Calu3 (cell line): ENCODE measurements at regions not wholly inside any gene's neighbourhood (a gene's known extent, or its start where the extent isn't known, plus 50 kb on each side); places are given as distances from the start of the nearest gene placed in this dataset.

Source experiments
- BruUV-seq: library from RNA; stranded (reverse); fragments of 400-500 nt; replicated peaks from 2 replicates; lab custom pipeline; 2021; lab: Mats Ljungman, UMichigan
- CTCF ChIA-PET: fragments of 300-600 bp; sonication (Branson Sonifier 250); formaldehyde crosslinking; loops from one replicate; lab custom pipeline; 2022; ENCODE audit warnings: antibody characterized with exemption; lab: Charles Lee
- DNase-seq: peaks from one replicate; pipeline ENCODE4 v3.0.0; 2022
- H3K27ac Mint-ChIP-seq: one replicate; pipeline ENCODE4 v1.8.0; 2022; ENCODE audit warnings: mixed read lengths; ENCODE audit not compliant: unreplicated experiment
- H3K27me3 Mint-ChIP-seq: one replicate; pipeline ENCODE4 v1.8.0; 2022; ENCODE audit warnings: mixed read lengths; ENCODE audit not compliant: unreplicated experiment
- H3K36me3 Mint-ChIP-seq: one replicate; pipeline ENCODE4 v1.8.0; 2022; ENCODE audit warnings: mild to moderate bottlenecking, moderate library complexity, mixed read lengths; ENCODE audit not compliant: insufficient read depth, unreplicated experiment
- H3K4me1 Mint-ChIP-seq: one replicate; pipeline ENCODE4 v1.8.0; 2022; ENCODE audit warnings: mild to moderate bottlenecking, low read depth, mixed read lengths; ENCODE audit not compliant: unreplicated experiment
- H3K4me3 Mint-ChIP-seq: one replicate; pipeline ENCODE4 v1.8.0; 2022; ENCODE audit warnings: mild to moderate bottlenecking, low read depth, moderate library complexity, mixed read lengths; ENCODE audit not compliant: unreplicated experiment
- H3K9me3 Mint-ChIP-seq: one replicate; pipeline ENCODE4 v1.8.0; 2022; ENCODE audit warnings: low read depth, mixed read lengths; ENCODE audit not compliant: unreplicated experiment
- intact Hi-C: fragments of 100-400 bp; cut with micrococcal nuclease; formaldehyde crosslinking; loops from one replicate; pipeline ENCODE4 v1.10.0; 2022; ENCODE audit not compliant: unreplicated experiment
- TF ChIP-seq, protein P1 (sequence below): fragments of 200-600 bp; IDR thresholded peaks from one replicate; pipeline ENCODE4 v1.8.0; 2022; ENCODE audit warnings: antibody characterized with exemption; ENCODE audit not compliant: unreplicated experiment

GRCh38 chr12:42791399-42791798 is 201.9 kb upstream of the PRICKLE1 start:
- H3K27me3 Mint-ChIP-seq, result no peaks in the 10 kb centered on the region
- CTCF ChIA-PET, result interaction anchor here (1.7 kb wide), 1 partner anchor 46 kb away, joined by 5 read pairs; no protein-coding TSS in a partner anchor
- no peak for DNase-seq
- intact Hi-C loops, result loop anchor here (2.0 to 10.0 kb wide), 4 partner anchors 34 to 543 kb away; no protein-coding TSS in a partner anchor
- H3K27ac Mint-ChIP-seq, result no peak overlapping the region
- no TSS peak for BruUV-seq
- H3K36me3 Mint-ChIP-seq, result no peaks in the 10 kb centered on the region
- no peaks in the 10 kb centered on the region for H3K9me3 Mint-ChIP-seq
- peaks cover 29% of the 10 kb centered on the region for H3K4me1 Mint-ChIP-seq
- H3K4me3 Mint-ChIP-seq, result no peak overlapping the region
- TF ChIP-seq, protein P1, sequence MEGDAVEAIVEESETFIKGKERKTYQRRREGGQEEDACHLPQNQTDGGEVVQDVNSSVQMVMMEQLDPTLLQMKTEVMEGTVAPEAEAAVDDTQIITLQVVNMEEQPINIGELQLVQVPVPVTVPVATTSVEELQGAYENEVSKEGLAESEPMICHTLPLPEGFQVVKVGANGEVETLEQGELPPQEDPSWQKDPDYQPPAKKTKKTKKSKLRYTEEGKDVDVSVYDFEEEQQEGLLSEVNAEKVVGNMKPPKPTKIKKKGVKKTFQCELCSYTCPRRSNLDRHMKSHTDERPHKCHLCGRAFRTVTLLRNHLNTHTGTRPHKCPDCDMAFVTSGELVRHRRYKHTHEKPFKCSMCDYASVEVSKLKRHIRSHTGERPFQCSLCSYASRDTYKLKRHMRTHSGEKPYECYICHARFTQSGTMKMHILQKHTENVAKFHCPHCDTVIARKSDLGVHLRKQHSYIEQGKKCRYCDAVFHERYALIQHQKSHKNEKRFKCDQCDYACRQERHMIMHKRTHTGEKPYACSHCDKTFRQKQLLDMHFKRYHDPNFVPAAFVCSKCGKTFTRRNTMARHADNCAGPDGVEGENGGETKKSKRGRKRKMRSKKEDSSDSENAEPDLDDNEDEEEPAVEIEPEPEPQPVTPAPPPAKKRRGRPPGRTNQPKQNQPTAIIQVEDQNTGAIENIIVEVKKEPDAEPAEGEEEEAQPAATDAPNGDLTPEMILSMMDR, result no peak

DNA sequence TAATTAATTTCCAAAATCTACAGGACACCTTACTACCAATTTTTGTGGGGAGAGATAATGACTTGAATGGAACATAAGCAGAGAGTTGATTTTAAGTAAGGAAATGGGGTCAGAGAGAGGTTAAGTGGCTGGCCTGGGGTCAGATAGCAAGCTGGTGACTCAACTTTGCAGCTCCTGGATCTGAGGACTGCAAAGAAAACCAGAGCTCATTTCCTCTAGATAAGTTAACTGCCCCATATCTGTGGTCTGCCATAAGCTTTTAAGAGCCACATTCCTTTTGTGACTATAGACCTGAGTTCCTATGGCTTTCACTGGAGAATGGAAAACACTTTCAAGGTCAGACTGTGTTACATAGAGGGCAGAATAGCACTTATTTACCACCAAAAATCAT is 201.2 kb upstream of the PRICKLE1 start:
- no peak overlapping the region for H3K4me3 Mint-ChIP-seq
- no peaks in the 10 kb centered on the region for H3K27me3 Mint-ChIP-seq
- H3K36me3 Mint-ChIP-seq, result no peaks in the 10 kb centered on the region
- peak; percentile 56 for DNase-seq
- TF ChIP-seq, protein P1, result no peak
- CTCF ChIA-PET, result interaction anchor here (0.6 to 1.7 kb wide), 4 partner anchors 13 to 487 kb away, joined by 3 to 5 read pairs (median 4); no protein-coding TSS in a partner anchor
- intact Hi-C loops, result loop anchor here (2.0 to 10.0 kb wide), 4 partner anchors 33 to 544 kb away; no protein-coding TSS in a partner anchor
- H3K4me1 Mint-ChIP-seq, result peaks cover 29% of the 10 kb centered on the region
- no TSS peak for BruUV-seq
- no peaks in the 10 kb centered on the region for H3K9me3 Mint-ChIP-seq
- H3K27ac Mint-ChIP-seq, result peak overlapping the region; percentile 63

- CTCF ChIA-PET, result interaction anchor here (0.6 to 1.7 kb wide), 4 partner anchors 12 to 488 kb away, joined by 3 to 5 read pairs (median 4); no protein-coding TSS in a partner anchor
- no peak for DNase-seq
- peaks cover 29% of the 10 kb centered on the region for H3K4me1 Mint-ChIP-seq
- no peaks in the 10 kb centered on the region for H3K27me3 Mint-ChIP-seq
- no peak overlapping the region for H3K4me3 Mint-ChIP-seq
- no TSS peak for BruUV-seq
- H3K36me3 Mint-ChIP-seq, result no peaks in the 10 kb centered on the region
- intact Hi-C loops, result loop anchor here (2.0 to 10.0 kb wide), 4 partner anchors 33 to 545 kb away; no protein-coding TSS in a partner anchor
- H3K27ac Mint-ChIP-seq, result peak overlapping the region; percentile 63
- TF ChIP-seq, protein P1, result no peak
- no peaks in the 10 kb centered on the region for H3K9me3 Mint-ChIP-seq
Observed at GRCh38 chr12:42789808-42790760, 200.5 kb upstream of the PRICKLE1 start.

GRCh38 chr12:42786400-42787148 is 197.0 kb upstream of the PRICKLE1 start:
- H3K4me1 Mint-ChIP-seq, result peaks cover 15% of the 10 kb centered on the region
- no TSS peak for BruUV-seq
- DNase-seq, result no peak
- no peaks in the 10 kb centered on the region for H3K27me3 Mint-ChIP-seq
- no peaks in the 10 kb centered on the region for H3K36me3 Mint-ChIP-seq
- no peak overlapping the region for H3K27ac Mint-ChIP-seq
- intact Hi-C loops, result no loop called here
- no peaks in the 10 kb centered on the region for H3K9me3 Mint-ChIP-seq
- CTCF ChIA-PET, result no interaction called here
- H3K4me3 Mint-ChIP-seq, result no peak overlapping the region
- TF ChIP-seq, protein P1, result no peak
